ENCODE measurements at regions not wholly inside any gene's neighbourhood (a gene's known extent, or its start where the extent isn't known, plus 50 kb on each side); places are given as distances from the start of the nearest gene placed in this dataset.

GRCh38 chr1:221840511-221841243 lies 98.8 kb upstream of the DUSP10 start:
- Mint-ChIP-seq H3K36me3 (ENCODE audit: low read depth) (no peaks in the 10 kb centered on the region), H3K27me3 (no peaks in the 10 kb centered on the region), H3K4me1 (peaks cover 50% of the 10 kb centered on the region), H3K27ac (peak overlapping the region; percentile 95), H3K9me3 (no peaks in the 10 kb centered on the region), H3K4me3 (peak overlapping the region; percentile 29)
- DNase-seq, result peak; percentile 28
- no peak for TF ChIP-seq CTCF (IDR thresholded peaks at IDR 0.05)
- ChIA-PET CTCF (interaction anchor here (0.7 to 3.3 kb wide), 9 partner anchors 12 to 169 kb away, joined by 3 to 19 read pairs (median 4); partner anchors contain the start of gene DUSP10), POLR2A (interaction anchor here (0.5 to 6.5 kb wide), 27 partner anchors 11 to 771 kb away, joined by 3 to 132 read pairs (median 4); partner anchors contain the start of gene DUSP10)
- ATAC-seq (ENCODE audit: low read depth), result peak; percentile 72
- intact Hi-C loops (cut with micrococcal nuclease), result loop anchor here (1.0 to 5.0 kb wide), 12 partner anchors 17 to 363 kb away; no protein-coding TSS in a partner anchor

GRCh38 chr1:221839782-221840395 lies 98.0 kb upstream of the DUSP10 start:
- Mint-ChIP-seq H3K4me3 (peak overlapping the region; percentile 29), H3K27ac (peak overlapping the region; percentile 95), H3K4me1 (peaks cover 50% of the 10 kb centered on the region), H3K9me3 (no peaks in the 10 kb centered on the region), H3K27me3 (no peaks in the 10 kb centered on the region), H3K36me3 (ENCODE audit: low read depth) (no peaks in the 10 kb centered on the region)
- peak; percentile 80 for DNase-seq
- intact Hi-C loops (cut with micrococcal nuclease), result loop anchor here (1.0 to 5.0 kb wide), 12 partner anchors 17 to 363 kb away; no protein-coding TSS in a partner anchor
- ChIA-PET POLR2A (interaction anchor here (0.8 to 6.5 kb wide), 30 partner anchors 10 to 771 kb away, joined by 3 to 132 read pairs (median 4); partner anchors contain the start of gene DUSP10), CTCF (interaction anchor here (0.7 to 3.3 kb wide), 13 partner anchors 11 to 361 kb away, joined by 3 to 19 read pairs (median 3); partner anchors contain the start of gene DUSP10)
- ATAC-seq (ENCODE audit: low read depth), result peak; percentile 80
- no peak for TF ChIP-seq CTCF (IDR thresholded peaks at IDR 0.05)

- POLR2A ChIA-PET, result interaction anchor here (0.8 to 6.5 kb wide), 22 partner anchors 9 to 960 kb away, joined by 3 to 132 read pairs (median 6); partner anchors contain the start of genes DUSP10 and HLX
- intact Hi-C loops (cut with micrococcal nuclease), result no loop called here
- ATAC-seq (ENCODE audit: low read depth), result peak; percentile 3
- DNase-seq, result peak; percentile 28
- Mint-ChIP-seq H3K9me3 (no peaks in the 10 kb centered on the region), H3K27ac (peak overlapping the region; percentile 95), H3K4me1 (peaks cover 50% of the 10 kb centered on the region), H3K36me3 (ENCODE audit: low read depth) (no peaks in the 10 kb centered on the region), H3K27me3 (no peaks in the 10 kb centered on the region), H3K4me3 (peak overlapping the region; percentile 37)
- CTCF ChIA-PET, result interaction anchor here (1.0 to 3.3 kb wide), 8 partner anchors 37 to 361 kb away, joined by 3 to 19 read pairs (median 3); partner anchors contain the start of gene DUSP10
- TF ChIP-seq CTCF (IDR thresholded peaks at IDR 0.05), result no peak
Measured at GRCh38 chr1:221839321-221839720, 97.4 kb upstream of the DUSP10 start.

GRCh38 chr1:221837896-221838295 lies 96.0 kb upstream of the DUSP10 start:
- Mint-ChIP-seq H3K4me1 (peaks cover 53% of the 10 kb centered on the region), H3K4me3 (peak overlapping the region; percentile 25), H3K27me3 (no peaks in the 10 kb centered on the region), H3K36me3 (ENCODE audit: low read depth) (no peaks in the 10 kb centered on the region), H3K27ac (peak overlapping the region; percentile 95), H3K9me3 (no peaks in the 10 kb centered on the region)
- ATAC-seq (ENCODE audit: low read depth) (peak; percentile 2), DNase-seq (no peak)
- CTCF ChIA-PET, result interaction anchor here (0.7 to 0.9 kb wide), 2 partner anchors 10 to 62 kb away, joined by 3 to 4 read pairs; no protein-coding TSS in a partner anchor
- no peak for TF ChIP-seq CTCF (IDR thresholded peaks at IDR 0.05)
- intact Hi-C loops (cut with micrococcal nuclease), result loop anchor here (1.0 kb wide), 1 partner anchor 9 kb away; no protein-coding TSS in a partner anchor
- POLR2A ChIA-PET, result interaction anchor here (0.5 to 6.5 kb wide), 11 partner anchors 8 to 613 kb away, joined by 3 to 132 read pairs (median 8); partner anchors contain the start of gene DUSP10
